ENCODE measurements at regions not wholly inside any gene's neighbourhood (a gene's known extent, or its start where the extent isn't known, plus 50 kb on each side); places are given as distances from the start of the nearest gene placed in this dataset.

DNA sequence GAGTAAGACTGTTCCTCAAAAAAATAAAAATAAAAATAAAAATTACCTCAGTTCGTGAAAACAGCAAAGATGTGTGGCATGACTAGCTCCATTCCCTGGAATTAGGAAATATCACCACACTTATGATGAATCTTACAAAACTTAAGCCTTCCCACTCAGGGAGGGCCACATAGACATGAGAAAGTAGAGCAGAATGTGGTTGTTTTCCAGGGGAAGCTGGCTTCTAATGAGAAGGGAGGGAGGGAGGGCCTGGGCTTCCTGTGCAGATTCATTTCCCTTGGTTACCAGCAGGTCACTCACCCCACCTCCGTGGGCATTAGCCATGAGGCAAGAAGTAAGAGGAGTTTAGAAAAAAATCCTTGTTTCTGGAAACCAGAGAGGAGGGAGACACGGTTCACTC, 95.9 kb upstream of the RMDN2 start:
- DNase-seq (ENCODE audit: low spot score) = peak; percentile 20
- ChIA-PET CTCF (interaction anchor here (0.6 kb wide), 3 partner anchors 417 to 765 kb away, joined by 3 to 4 read pairs (median 3); no protein-coding TSS in a partner anchor), POLR2A (ENCODE audit: low non-redundant PET) (no interaction called here)
- TF ChIP-seq, protein P1, sequence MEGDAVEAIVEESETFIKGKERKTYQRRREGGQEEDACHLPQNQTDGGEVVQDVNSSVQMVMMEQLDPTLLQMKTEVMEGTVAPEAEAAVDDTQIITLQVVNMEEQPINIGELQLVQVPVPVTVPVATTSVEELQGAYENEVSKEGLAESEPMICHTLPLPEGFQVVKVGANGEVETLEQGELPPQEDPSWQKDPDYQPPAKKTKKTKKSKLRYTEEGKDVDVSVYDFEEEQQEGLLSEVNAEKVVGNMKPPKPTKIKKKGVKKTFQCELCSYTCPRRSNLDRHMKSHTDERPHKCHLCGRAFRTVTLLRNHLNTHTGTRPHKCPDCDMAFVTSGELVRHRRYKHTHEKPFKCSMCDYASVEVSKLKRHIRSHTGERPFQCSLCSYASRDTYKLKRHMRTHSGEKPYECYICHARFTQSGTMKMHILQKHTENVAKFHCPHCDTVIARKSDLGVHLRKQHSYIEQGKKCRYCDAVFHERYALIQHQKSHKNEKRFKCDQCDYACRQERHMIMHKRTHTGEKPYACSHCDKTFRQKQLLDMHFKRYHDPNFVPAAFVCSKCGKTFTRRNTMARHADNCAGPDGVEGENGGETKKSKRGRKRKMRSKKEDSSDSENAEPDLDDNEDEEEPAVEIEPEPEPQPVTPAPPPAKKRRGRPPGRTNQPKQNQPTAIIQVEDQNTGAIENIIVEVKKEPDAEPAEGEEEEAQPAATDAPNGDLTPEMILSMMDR (conservative IDR thresholded peaks at IDR 0.05; ENCODE audit: low read depth) = no peak
- peak overlapping the region; percentile 14; the same call in 1 of the 2 replicates for H3K27ac ChIP-seq

DNA sequence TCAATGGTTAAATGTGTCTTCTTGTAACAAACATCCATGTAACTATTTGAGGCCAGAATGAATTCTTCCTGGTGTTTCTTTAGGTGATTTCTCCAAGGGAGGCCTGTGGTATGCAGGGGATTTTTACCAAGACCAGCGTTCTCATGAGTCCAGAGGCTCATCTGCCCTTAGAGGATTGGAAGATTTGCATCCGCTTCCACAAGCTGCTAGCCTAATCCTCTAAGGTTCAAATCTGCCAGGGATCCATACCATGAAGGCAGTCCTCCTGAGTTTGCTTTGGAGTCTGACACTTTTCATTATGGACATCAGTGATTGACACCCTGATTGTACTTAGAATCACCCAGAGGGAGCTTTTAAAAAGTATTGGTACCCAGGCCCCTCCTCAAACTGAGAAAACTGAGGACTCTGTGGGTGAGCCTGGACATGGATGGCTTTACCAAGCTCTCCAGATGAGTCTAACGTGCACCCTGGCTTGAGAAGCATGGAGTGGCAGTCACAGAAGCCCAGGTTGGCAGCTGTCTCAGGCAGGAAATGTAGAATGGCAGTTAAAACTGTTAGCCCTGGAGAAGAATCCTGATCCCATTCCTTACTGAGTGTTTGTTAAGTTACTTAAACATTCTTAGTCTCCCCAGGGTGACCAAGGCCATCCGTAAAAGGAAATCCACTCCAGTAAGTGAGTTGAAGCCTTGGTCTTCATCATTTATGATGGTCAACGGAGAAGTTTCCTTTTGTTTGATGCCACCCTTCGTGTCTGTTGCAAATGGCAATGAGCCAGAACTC, 95.3 kb upstream of the RMDN2 start:
- H3K27ac ChIP-seq = no peak overlapping the region
- DNase-seq (ENCODE audit: low spot score) = no peak
- ChIA-PET POLR2A (ENCODE audit: low non-redundant PET) (no interaction called here), CTCF (interaction anchor here (0.6 to 3.9 kb wide), 4 partner anchors 114 to 766 kb away, joined by 3 to 68 read pairs (median 4); no protein-coding TSS in a partner anchor)
- TF ChIP-seq, protein P1 (conservative IDR thresholded peaks at IDR 0.05; ENCODE audit: low read depth) = no peak

DNA sequence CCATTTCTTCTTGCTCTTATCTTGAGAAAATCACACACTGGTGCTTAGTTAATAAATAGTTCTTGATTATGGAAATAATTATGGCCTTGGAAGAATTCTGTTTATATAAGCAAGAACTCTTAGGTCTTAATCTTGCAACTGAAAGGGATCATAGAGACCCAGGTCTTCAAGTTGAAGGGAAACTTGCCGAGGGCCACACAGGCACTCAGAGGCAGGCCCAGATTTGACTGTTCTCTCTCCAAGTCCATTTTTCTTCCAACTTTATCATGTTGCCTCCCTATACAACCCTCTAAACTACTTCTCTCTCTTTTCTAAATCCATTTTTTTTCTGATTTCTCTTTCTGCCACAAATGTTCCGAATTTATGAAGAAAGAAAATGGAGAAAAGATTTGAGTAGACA, 94.5 kb upstream of the RMDN2 start:
- ChIA-PET POLR2A (ENCODE audit: low non-redundant PET) (no interaction called here), CTCF (interaction anchor here (0.7 to 3.9 kb wide), 2 partner anchors 415 to 434 kb away, joined by 3 to 68 read pairs; no protein-coding TSS in a partner anchor)
- TF ChIP-seq, protein P1 (conservative IDR thresholded peaks at IDR 0.05; ENCODE audit: low read depth) = no peak
- no peak overlapping the region for H3K27ac ChIP-seq
- no peak for DNase-seq (ENCODE audit: low spot score)

DNA sequence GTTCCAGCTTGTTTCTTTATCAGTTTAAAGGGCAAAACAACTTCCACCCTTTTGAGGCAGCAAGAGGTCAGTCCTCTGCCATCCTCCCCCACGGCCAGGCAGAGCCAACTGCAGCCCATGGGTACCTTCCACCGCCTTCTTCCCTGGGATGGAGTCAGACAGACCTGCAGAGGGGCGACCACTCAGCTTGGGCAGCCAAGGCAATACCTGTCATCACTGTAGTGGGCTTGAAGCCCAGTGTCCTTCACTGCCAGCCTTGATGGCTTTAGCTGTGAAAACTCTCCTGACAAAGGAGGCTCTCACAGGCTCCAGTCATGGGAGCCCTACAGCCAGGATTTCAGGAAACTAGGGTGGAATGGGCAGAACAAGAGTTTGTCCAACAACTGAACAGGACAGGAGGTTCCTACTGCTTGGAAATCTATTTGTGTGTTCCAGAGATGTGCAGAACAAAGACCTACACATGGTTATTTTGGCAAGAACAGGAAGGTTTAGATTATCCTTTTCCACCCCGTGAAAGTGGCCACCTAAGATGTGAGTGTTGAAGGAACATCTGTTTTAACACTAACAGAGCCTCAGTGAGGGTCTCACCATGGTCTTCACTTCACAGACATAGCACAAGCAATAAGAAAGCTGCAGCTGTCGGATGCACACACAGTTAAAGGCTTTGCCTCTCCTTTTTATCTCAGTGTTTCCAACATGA, 93.9 kb upstream of the RMDN2 start:
- no peak for DNase-seq (ENCODE audit: low spot score)
- POLR2A ChIA-PET (ENCODE audit: low non-redundant PET) = no interaction called here
- CTCF ChIA-PET = interaction anchor here (0.7 to 3.9 kb wide), 2 partner anchors 416 to 435 kb away, joined by 3 to 68 read pairs; no protein-coding TSS in a partner anchor
- TF ChIP-seq, protein P1 (conservative IDR thresholded peaks at IDR 0.05; ENCODE audit: low read depth) = no peak
- H3K27ac ChIP-seq = no peak overlapping the region

DNA sequence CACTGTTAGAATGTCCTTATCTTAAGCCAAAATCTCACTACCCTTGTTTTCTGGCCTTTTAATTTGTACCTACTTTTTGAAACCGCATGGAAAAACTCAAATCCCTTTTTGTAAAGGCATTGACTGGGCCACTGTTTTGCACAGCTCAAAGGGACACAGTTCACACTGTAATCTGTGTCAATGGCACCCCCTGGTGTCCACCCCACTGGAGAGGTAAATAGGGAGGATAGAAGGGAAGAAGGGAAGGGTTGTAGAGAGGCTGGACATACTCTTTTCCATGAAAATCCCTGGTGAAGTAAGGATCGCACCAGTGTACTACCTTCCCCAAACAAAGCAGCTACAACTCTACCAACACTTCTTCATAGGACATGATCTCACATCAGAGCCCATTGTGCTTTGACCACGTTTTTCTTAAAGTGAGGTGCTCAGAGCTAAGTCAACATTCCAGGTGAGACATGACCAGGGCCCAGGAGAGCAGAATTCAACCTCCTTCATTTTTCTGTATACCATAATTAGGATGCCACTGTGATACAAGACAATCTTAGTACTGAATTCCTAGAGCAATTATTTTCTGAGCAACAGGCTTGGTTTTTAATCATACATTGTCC, 92.4 kb upstream of the RMDN2 start:
- peak; percentile 80 for DNase-seq (ENCODE audit: low spot score)
- no peak overlapping the region for H3K27ac ChIP-seq
- POLR2A ChIA-PET (ENCODE audit: low non-redundant PET) = no interaction called here
- TF ChIP-seq, protein P1 (conservative IDR thresholded peaks at IDR 0.05; ENCODE audit: low read depth) = peak; percentile 66
- CTCF ChIA-PET = interaction anchor here (0.5 to 3.9 kb wide), 17 partner anchors 8 to 594 kb away, joined by 3 to 68 read pairs (median 3); no protein-coding TSS in a partner anchor

DNA sequence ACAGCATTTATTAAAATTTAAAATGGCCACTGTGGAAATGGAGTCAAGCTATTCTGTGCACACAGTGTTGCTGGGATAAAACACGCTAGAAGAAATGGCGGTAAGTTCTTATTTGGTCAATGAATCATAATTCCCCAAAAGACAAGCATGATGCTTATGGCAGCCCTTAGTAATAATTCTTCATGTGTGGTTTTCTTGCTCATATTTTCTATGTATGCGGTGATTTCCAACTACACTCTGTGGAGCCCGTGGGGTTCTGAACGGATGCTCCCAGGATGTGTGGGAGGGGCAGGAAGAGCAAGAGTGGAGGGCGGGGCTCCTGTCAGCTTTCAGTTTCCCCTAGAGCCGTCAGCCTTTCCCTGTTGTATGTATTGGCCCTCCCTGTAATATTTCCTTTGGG, 91.7 kb upstream of the RMDN2 start:
- TF ChIP-seq, protein P1 (conservative IDR thresholded peaks at IDR 0.05; ENCODE audit: low read depth) = no peak
- CTCF ChIA-PET = interaction anchor here (0.5 to 3.9 kb wide), 9 partner anchors 26 to 594 kb away, joined by 3 to 68 read pairs (median 5); no protein-coding TSS in a partner anchor
- no peak for DNase-seq (ENCODE audit: low spot score)
- POLR2A ChIA-PET (ENCODE audit: low non-redundant PET) = no interaction called here
- H3K27ac ChIP-seq = no peak overlapping the region
